HEK293T (cell line): ENCODE measurements at regions not wholly inside any gene's neighbourhood (a gene's known extent, or its start where the extent isn't known, plus 50 kb on each side); places are given as distances from the start of the nearest gene placed in this dataset.

Experiments
- CTCF ChIA-PET: fragments of 350-600 bp; formaldehyde crosslinking; extraction: SDS; loops from one replicate; lab custom pipeline; 2021; ENCODE audit warnings: antibody characterized with exemption, inconsistent platforms; lab: Yijun Ruan, JAX
- POLR2A ChIA-PET: fragments of 350-600 bp; formaldehyde crosslinking; extraction: SDS; loops from one replicate; lab custom pipeline; 2020; ENCODE audit warnings: antibody characterized with exemption, inconsistent platforms; lab: Yijun Ruan, JAX
- DNase-seq: peaks from one replicate; pipeline ENCODE4 v3.0.0; 2012; ENCODE audit warnings: mixed read lengths; ENCODE audit errors: extremely low spot score
- ARNT ChIP-seq: fragments of 450-650 bp; IDR thresholded peaks from 2 replicates; pipeline ENCODE4 v1.6.1; 2017; ENCODE audit warnings: mild to moderate bottlenecking
- BHLHE40 ChIP-seq: fragments of 450-650 bp; IDR thresholded peaks from 2 replicates; pipeline ENCODE4 v1.6.1; 2016; ENCODE audit warnings: mild to moderate bottlenecking, moderate library complexity, borderline replicate concordance
- CTBP1 ChIP-seq: fragments of 450-650 bp; IDR thresholded peaks from 2 replicates; pipeline ENCODE4 v1.6.1; 2016; ENCODE audit warnings: borderline replicate concordance
- ELF4 ChIP-seq: fragments of 450-650 bp; IDR thresholded peaks from 2 replicates; pipeline ENCODE4 v1.6.1; 2017; ENCODE audit warnings: antibody characterized with exemption
- FOXA1 ChIP-seq: fragments of 450-650 bp; IDR thresholded peaks from 2 replicates; pipeline ENCODE4 v1.6.1; 2016; ENCODE audit warnings: mild to moderate bottlenecking
- FOXK2 ChIP-seq: fragments of 450-650 bp; IDR thresholded peaks from 2 replicates; pipeline ENCODE4 v1.6.1; 2016; ENCODE audit warnings: mild to moderate bottlenecking
- FOXM1 ChIP-seq: fragments of 450-650 bp; IDR thresholded peaks from 2 replicates; pipeline ENCODE4 v1.6.1; 2017; ENCODE audit warnings: mild to moderate bottlenecking, borderline replicate concordance
- HDGF ChIP-seq: fragments of 450-650 bp; IDR thresholded peaks from 2 replicates; pipeline ENCODE4 v1.6.1; 2017; ENCODE audit warnings: antibody characterized with exemption, borderline replicate concordance
- L3MBTL2 ChIP-seq: fragments of 450-650 bp; conservative IDR thresholded peaks from 2 replicates; pipeline ENCODE4 v1.6.1; 2016; ENCODE audit warnings: mild to moderate bottlenecking
- LEF1 ChIP-seq: fragments of 450-650 bp; IDR thresholded peaks from 2 replicates; pipeline ENCODE4 v1.6.1; 2017; ENCODE audit warnings: mild to moderate bottlenecking, borderline replicate concordance
- NFRKB ChIP-seq: fragments of 450-650 bp; IDR thresholded peaks from 2 replicates; pipeline ENCODE4 v1.6.1; 2016; ENCODE audit warnings: mild to moderate bottlenecking, moderate library complexity
- SP1 ChIP-seq: fragments of 450-650 bp; IDR thresholded peaks from 2 replicates; pipeline ENCODE4 v1.6.1; 2017
- SUZ12 ChIP-seq: fragments of 450-650 bp; IDR thresholded peaks from 2 replicates; pipeline ENCODE4 v1.6.1; 2016; ENCODE audit warnings: mild to moderate bottlenecking
- TARDBP ChIP-seq: fragments of 450-650 bp; IDR thresholded peaks from 2 replicates; pipeline ENCODE4 v1.6.1; 2016
- ZNF384 ChIP-seq: fragments of 450-650 bp; IDR thresholded peaks from 2 replicates; pipeline ENCODE4 v1.6.1; 2016
- TF ChIP-seq, protein P1 (sequence below): fragments of 450-650 bp; IDR thresholded peaks from 2 replicates; pipeline ENCODE4 v1.6.1; 2016

DNA sequence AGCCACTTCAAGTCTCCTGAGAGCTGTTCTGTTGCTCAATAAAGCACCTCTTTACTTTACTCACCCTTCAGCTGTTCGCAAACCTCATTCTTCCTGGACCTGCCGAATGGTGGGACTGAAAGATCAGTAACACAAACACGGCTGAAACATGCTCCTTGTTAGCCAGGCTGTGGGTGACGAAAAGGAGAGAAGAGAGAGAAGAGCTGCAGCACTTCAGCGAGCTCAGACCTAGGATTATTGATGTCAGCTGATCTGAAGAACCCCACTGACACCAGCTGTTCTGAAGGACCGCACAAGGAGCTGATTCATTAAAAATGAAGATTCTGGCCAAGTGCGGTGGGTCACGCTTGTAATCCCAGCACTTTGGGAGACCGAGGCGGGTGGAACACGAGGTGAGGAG, 2020.0 kb upstream of the ADGRL3 start:
- no peak for TF ChIP-seq L3MBTL2
- TF ChIP-seq NFRKB = no peak
- TF ChIP-seq SP1 = no peak
- no peak for TF ChIP-seq FOXM1
- TF ChIP-seq FOXA1 = no peak
- no peak for TF ChIP-seq TARDBP
- no peak for TF ChIP-seq ARNT
- no peak for TF ChIP-seq FOXK2
- no peak for TF ChIP-seq ELF4
- TF ChIP-seq CTBP1 = no peak
- TF ChIP-seq, protein P1, sequence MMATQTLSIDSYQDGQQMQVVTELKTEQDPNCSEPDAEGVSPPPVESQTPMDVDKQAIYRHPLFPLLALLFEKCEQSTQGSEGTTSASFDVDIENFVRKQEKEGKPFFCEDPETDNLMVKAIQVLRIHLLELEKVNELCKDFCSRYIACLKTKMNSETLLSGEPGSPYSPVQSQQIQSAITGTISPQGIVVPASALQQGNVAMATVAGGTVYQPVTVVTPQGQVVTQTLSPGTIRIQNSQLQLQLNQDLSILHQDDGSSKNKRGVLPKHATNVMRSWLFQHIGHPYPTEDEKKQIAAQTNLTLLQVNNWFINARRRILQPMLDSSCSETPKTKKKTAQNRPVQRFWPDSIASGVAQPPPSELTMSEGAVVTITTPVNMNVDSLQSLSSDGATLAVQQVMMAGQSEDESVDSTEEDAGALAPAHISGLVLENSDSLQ = no peak
- TF ChIP-seq BHLHE40 = no peak
- TF ChIP-seq ZNF384 = no peak
- no peak for TF ChIP-seq LEF1
- TF ChIP-seq SUZ12 = no peak
- DNase-seq = no peak
- ChIA-PET CTCF (no interaction called here), POLR2A (no interaction called here)

DNA sequence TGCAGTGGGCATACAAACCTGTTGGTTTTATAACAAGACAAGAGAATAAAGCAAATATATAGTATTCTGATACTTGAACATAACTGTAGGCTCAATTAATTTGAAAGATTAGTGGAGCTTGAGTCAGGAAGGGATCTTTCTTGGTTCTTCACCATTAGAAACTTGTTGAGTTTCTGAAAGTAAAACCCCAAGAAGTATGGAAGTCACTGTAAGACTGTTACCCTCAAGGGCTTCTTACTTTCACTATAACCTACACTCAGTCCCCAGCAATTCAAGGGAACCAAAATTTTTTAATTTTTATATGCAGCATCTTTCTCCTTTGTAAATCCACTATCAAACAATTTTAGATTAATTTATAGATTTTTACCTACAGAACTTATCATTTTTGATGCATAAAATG, 2019.2 kb upstream of the ADGRL3 start:
- ChIA-PET POLR2A (no interaction called here), CTCF (no interaction called here)
- TF ChIP-seq, protein P1 = no peak
- TF ChIP-seq TARDBP = no peak
- no peak for TF ChIP-seq CTBP1
- TF ChIP-seq ARNT = no peak
- TF ChIP-seq FOXA1 = no peak
- TF ChIP-seq SUZ12 = no peak
- TF ChIP-seq L3MBTL2 = no peak
- no peak for TF ChIP-seq ELF4
- TF ChIP-seq FOXM1 = no peak
- no peak for TF ChIP-seq ZNF384
- TF ChIP-seq NFRKB = no peak
- no peak for TF ChIP-seq SP1
- TF ChIP-seq FOXK2 = no peak
- no peak for TF ChIP-seq HDGF
- DNase-seq = no peak

DNA sequence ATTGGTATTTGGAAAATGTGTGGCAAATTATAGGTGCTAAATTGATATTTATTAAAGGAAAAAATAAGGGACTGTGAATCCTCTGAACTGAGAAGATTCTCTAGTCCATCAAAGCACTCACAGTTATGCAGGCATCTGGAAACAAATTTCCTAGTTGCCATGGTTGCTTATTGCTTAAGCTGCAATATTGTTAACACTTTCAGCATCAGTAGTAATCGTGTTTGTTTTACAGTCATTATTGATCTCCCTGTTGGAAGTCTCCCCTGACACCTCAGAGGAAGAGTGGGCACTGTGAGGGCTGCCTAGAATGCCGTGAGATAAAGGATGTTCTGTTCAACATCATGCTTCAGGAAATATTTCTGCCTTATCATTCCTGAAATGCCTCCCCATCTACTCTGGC, 2004.3 kb upstream of the ADGRL3 start:
- DNase-seq = no peak
- ChIA-PET POLR2A (no interaction called here), CTCF (no interaction called here)
- no peak for TF ChIP-seq FOXM1
- TF ChIP-seq SUZ12 = no peak
- no peak for TF ChIP-seq ELF4
- TF ChIP-seq BHLHE40 = no peak
- no peak for TF ChIP-seq L3MBTL2
- no peak for TF ChIP-seq HDGF
- TF ChIP-seq FOXA1 = no peak
- no peak for TF ChIP-seq CTBP1
- no peak for TF ChIP-seq SP1
- no peak for TF ChIP-seq TARDBP
- TF ChIP-seq, protein P1 = no peak

DNA sequence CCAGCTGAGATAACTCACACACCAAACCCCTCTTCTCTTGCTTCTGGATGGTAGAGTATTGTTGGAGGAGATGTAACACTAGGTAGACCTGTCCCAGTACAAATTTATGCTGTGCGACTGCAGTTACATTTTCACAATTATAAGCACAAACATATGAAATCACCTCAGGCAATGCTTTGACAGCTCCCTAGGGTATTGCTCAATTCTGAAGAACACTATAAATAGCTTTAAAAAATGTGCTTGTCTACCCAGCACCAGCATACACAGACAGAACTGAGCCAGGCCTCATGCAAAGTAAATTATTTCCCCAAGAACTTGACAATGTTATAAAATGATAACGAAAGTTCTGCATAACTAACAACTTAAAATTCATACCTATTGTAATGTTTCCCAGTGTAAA, 1999.1 kb upstream of the ADGRL3 start:
- ChIA-PET CTCF (no interaction called here), POLR2A (no interaction called here)
- TF ChIP-seq ARNT (no peak), SP1 (no peak), LEF1 (no peak), BHLHE40 (no peak), L3MBTL2 (no peak), ZNF384 (no peak), HDGF (no peak), SUZ12 (no peak), FOXM1 (no peak), CTBP1 (no peak), FOXA1 (no peak), TARDBP (no peak), FOXK2 (no peak), NFRKB (no peak), ELF4 (no peak)
- TF ChIP-seq, protein P1 = no peak
- DNase-seq = no peak

DNA sequence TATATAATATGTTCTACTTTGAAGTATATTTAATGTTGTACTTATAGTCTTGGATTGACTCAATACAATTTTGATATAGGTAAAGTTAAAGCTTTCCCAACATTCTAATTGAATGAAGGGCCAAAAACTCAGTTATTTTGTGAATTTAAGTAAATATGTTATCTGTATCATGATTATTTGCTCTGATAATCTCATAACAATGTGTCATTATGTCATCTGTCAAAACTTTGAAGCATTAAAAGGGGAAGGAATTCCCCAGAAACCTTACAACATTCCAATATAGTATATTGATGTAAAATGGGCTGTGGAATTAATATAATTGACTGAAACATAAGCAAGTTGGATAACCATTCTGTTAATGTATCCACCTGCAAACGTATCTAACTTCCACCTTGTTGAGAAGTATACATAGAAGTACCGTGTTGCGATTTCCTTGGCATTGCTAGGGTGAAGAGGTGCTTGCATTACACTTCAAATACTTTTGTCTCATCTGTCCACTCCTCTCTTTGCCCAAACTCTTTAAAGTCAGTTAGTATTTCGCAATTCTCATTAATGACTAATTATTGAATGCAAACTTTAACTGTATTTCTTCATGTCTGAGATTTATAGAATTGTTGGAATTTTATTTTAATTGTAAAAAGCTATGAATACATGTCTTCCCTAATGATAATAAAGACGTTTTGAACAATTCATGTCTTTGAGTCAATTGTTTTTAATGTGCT, 1982.1 kb upstream of the ADGRL3 start:
- TF ChIP-seq SP1 = no peak
- TF ChIP-seq ELF4 = no peak
- no peak for TF ChIP-seq ZNF384
- TF ChIP-seq FOXM1 = no peak
- TF ChIP-seq BHLHE40 = no peak
- TF ChIP-seq SUZ12 = no peak
- no peak for TF ChIP-seq CTBP1
- TF ChIP-seq, protein P1 = no peak
- TF ChIP-seq FOXA1 = no peak
- TF ChIP-seq FOXK2 = no peak
- TF ChIP-seq L3MBTL2 = no peak
- ChIA-PET POLR2A (no interaction called here), CTCF (no interaction called here)
- no peak for DNase-seq
